Fibroblast of upper back skin (primary cell): ENCODE measurements at regions not wholly inside any gene's neighbourhood (a gene's known extent, or its start where the extent isn't known, plus 50 kb on each side); places are given as distances from the start of the nearest gene placed in this dataset.

ENCODE experiments used
- DNase-seq: peaks from one replicate; pipeline ENCODE4 v3.0.0-alpha.2; 2013

- no peak for DNase-seq
These were observed 289.3 kb upstream of the TNP1 start for GRCh38 chr2:217149087-217149660.

GRCh38 chr2:217147818-217148217, 288.0 kb upstream of the TNP1 start:
- DNase-seq: peak; percentile 21

GRCh38 chr2:217146956-217147355, 287.1 kb upstream of the TNP1 start:
- DNase-seq: no peak

DNA sequence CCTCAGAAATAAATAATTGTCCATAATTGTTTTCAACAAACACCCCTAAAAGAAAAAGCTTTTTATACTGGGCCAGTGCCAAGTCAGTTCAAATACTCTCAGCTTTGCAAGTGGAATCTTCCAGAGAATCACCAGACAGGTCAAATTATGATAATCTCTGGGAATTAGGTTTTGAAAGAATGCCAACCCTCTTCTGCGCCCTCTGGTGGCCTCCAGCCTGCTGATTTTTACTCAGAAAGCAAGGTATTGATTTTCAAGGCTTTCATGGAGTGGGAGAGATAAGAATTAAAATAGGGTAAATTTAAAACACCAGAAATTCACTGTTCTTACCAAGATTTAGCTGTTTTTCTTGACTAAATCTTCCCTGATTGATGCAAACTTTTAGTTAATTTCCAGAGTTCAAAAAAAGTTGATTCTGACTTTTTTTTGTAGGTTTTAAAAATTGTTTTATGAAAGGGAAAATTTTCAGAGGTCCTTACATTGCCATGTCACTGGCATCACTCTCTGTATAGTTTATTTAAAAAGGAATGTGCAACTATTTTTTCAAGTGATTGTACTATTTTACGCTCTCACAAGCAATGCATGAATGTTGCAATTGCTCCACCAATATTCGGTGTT, 282.9 kb upstream of the TNP1 start:
- no peak for DNase-seq

- no peak for DNase-seq
These were observed 278.4 kb upstream of the TNP1 start for GRCh38 chr2:217138284-217138683.

DNA sequence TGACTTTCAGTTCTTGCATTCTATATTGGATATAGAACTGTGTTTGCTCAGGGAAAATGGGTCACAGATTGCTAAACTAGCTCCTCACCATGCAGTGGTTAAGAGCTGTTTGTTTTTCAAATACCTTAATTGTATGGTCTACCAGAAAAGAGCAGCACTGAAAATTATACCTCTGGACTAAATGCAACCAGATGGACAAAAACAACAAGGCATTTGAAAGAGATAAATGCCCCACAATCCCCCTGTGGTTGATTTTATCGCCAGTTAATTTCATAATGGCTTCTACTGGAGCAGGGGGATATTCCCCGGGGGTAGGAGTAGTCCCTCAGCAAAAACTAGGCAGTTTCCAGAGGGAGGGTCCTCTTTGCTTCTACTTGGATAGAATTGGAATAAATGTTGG, 267.9 kb upstream of the TNP1 start:
- DNase-seq: peak; percentile 59

DNA sequence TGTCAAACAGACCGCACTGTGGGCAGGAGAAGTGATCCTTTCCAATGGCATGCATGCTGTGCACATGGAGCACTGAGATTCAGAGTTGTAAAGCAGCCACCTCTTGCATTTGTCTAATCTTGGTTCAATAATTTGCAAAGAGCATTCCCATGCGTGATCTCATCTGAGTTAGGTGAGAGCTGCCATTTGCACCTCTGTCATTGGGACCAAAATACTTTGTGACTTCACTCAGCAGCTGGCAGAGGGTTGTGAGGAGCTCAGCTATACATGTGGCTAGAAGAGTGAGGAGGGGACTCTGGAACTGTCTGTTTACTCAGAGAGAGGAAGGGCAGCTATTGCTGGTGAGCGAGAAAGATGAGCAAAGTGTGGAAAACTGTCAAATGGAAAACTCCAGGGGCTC, 265.1 kb upstream of the TNP1 start:
- peak; percentile 43 for DNase-seq

- no peak for DNase-seq
These were observed 264.2 kb upstream of the TNP1 start for GRCh38 chr2:217124050-217124449.

- DNase-seq: no peak
These were observed 261.7 kb upstream of the TNP1 start for GRCh38 chr2:217121565-217121964.

GRCh38 chr2:217120429-217120828, 260.6 kb upstream of the TNP1 start:
- DNase-seq: no peak

DNA sequence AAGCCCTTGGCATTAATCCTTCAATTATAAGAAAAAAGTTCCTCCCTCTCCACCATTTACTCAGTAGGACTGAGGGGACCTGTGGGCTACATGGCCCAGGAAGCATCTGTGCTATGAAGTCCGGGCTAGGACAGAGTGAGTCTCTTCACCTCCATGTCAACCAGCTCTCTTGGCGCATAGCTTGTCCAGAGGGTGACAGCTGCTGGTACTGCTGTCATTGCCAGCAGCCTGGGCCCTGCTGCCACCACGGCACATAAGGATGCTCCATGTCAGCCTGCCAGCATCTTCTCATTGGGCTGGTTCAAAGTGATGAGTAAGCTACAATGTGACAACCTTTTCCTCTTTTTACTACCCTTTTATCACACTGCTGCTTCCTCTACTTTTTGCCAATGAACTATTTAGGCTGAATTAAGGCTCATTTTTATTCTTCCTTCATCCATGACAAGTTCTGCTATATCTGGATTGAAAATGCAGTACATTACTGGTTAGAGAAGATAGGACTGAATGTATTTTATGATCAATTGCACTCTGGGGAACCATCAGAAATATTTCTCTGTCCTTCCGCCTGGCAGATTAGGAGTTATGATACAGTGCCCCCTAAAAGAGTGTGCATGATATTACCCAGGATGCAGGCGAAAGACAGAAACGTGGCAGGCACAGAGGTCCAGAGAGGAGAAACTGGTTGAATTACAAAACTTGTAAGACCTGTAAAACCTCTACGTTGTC, 258.9 kb upstream of the TNP1 start:
- DNase-seq: no peak

DNA sequence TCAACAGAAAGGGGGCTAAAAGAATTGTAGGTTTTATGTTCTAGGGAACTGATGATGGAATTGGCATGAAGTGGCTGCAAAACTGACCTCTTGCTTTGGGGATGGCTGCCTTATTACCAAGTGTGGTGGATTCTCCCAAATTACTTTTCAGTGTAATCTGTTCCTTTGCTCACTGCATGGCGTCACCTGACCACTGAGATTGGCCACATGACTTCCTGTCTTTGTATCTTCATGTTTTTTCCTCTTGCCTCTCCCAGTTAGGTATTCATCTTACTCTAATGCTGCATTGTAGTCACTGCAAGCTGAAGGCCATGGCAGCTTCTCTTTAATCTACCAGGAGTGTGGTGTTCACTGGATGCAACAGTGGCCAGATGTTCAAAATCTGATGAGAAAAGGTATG, 257.7 kb upstream of the TNP1 start:
- no peak for DNase-seq

DNA sequence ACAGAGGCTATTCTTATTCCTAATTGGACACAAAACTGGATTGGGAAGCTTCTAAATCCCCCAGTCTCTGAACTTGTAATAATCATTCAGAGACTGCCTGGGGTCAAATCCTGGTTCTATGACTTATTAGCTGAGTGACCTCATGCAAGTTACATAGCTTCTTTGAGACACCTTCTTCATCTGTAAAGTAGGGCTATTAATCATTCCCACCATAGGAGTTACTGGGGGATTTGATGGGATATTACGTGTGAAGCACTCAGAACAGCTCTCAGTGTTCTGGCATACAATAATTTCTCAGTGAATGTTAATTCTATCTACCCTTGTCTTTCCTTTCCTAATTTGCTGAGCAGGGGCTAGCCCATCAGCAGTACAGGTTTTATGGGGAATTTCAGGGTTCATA, 256.7 kb upstream of the TNP1 start:
- DNase-seq: no peak

DNA sequence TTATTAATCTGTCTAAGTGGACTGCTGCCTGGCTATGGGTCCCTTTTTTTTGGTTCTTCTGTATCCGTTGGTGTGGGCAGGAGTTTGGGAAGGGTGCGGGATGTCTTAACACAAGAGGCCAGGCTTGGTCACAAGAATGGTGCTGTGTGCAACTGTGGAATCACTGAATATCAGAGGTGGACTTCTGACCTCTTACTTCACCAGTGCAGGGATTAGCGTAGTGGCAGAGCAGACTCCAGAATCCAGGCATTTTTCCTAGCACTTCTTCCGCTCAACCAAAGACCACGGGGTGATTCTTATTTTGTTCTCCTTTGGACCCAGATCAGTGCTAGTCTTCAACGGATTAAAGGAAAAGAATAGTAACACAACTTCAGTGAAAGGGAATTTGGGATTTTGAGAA, 254.3 kb upstream of the TNP1 start:
- no peak for DNase-seq

- no peak for DNase-seq
These were observed 253.6 kb upstream of the TNP1 start for GRCh38 chr2:217113491-217113890.

GRCh38 chr2:217110550-217110949, 250.7 kb upstream of the TNP1 start:
- no peak for DNase-seq

DNA sequence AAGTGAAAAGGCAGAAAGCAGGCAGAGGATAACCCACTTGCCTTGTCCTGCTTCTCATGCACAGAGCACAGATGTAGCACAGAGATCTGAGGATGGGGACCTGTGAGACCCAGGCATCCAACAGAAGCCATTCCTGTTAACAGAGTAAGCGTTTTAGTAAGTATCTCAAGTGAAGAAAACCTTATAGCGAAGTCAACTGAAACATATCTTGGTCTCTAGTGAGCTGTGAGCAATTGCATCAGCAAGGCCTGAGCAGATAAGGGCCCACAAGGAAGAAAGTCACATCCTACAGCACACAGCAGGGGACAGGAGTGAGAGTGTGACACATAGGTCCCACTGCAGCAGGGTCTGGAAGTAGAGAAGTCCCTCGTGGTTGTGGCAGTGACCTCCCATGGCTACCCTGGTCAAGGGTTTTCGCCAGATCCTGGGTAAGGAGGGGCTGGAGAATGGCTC, 248.7 kb upstream of the TNP1 start:
- DNase-seq: no peak

DNA sequence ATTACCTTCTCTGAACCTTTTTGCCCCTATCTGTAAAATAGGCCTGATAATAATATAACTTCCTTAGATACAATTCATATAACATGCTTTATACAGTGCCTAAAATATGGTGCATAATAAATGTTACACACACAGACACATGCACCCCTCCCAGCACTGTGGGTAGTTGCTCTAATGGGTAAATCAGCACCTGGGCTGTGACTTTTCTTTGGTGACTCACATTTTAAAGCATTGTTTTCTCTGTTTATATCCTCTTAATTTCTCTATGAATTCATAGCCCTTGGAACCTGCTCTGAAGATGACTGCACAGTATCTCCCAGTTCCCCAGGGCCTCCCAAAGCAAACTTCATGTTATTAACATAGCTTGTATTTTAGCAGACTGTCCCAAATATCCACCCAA, 248.2 kb upstream of the TNP1 start:
- DNase-seq: no peak

DNA sequence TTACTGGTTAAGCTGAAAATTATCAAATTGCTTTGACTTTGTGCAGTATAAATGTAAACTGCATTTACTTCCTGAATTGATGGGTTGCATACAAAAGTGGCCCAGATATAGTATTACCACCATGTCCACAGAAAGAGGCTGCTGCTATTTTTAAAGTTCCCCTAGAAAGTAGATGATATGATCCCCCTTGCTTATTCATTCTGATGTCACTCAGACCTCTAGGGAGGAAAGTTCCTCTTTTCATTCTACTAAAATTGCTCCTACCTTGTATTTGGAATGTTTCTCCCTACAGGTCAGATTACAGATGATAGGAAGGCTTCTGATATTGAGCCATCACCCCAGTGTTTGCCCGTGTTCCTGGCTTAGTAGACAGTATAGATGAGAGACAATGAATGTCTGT, 247.6 kb upstream of the TNP1 start:
- no peak for DNase-seq

DNA sequence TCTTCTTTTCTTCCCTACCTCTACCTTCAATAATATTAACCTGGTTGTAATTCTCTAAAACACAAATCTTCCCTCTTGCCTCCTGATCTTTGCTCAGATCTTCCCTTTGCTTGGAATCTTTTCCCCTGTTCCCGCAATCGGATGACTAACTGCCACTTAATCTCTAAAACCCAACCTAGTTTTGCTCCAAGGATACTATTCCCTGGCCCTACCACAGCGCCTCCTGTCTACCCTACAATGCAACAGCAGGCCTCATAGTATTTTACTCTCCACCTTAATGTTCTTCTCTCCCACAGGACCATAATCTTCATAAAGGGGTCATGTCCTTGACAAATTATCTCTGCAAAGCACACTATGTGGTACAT, 246.8 kb upstream of the TNP1 start:
- peak; percentile 75 for DNase-seq

GRCh38 chr2:217105733-217106649, 246.1 kb upstream of the TNP1 start:
- DNase-seq: peak; percentile 98

DNA sequence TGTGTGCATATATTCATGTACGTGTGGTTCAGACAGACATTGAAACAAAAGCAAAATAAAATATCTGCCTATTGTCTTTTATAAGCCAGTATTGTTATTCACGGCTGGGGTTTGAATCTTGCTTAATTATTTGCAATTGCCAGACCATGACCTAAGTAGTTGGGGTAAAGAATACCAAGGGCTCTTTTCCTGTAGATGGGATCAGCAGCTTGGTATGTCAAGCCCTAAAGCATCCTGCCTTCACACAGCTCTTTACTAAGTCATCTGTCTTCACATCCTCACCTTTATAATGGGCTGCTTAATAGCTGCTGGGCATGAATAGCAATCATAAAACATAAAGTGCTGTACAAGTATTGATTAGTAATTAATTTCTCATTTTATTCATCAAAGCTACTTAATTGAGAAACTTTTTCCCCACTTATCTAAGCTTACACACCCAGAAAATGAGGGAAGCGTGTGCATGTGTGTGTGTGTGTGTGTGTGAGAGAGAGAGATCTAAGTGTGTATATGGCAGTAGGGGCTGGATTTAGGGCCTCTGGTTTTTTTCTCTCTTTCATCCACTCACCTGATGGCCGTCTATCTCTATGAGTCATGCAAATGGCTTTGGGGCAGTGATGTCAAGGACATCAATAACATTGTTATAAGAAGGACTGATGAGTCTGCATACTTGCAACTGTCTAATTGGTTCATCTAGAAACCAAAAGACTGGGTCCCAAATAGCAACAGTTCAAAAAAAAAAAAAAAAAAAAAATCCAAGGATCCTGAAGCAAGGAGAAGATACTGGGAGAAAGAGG, 244.1 kb upstream of the TNP1 start:
- peak; percentile 84 for DNase-seq

DNA sequence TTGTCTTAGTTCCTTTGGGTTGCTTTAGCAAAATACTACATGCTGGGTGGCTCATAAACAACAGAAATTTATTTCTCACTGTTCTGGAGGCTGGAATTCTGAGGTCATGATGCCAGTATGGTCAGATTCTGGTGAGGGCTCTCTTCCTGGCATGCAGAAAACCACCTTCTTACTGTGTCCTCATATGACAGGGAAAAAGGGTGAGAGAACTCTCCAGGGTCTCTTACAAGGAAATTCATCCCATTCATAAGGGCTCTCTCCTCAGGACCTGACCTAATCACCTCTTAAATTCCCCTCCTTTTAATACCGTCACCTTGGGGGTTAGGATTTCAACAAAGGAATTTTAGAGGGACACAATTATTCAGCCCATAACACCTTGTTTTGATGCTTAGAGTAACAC, 243.1 kb upstream of the TNP1 start:
- DNase-seq: no peak
